ENCODE measurements at regions not wholly inside any gene's neighbourhood (a gene's known extent, or its start where the extent isn't known, plus 50 kb on each side); places are given as distances from the start of the nearest gene placed in this dataset.

DNA sequence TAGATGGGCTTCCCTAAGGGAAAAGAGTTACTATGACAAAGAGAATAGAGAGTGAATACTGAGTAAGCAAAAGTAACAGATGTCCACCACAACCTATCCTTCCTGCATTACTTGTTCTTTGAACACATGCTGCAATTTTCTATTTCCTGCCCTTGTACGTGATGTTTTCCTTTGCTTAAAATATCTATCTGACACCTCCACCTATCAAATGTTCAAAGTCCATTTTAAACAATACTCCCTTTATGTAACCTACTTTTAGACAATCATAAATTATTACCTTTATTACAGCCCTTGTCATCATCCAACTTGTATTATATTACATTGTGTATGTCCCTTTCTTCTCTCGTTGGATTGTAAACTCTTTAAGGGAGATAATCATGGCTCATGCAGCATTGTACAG, 147.2 kb upstream of the DYRK2 start:
- Histone ChIP-seq H2AK5ac (ENCODE audit: low read depth, low read length) (no peak overlapping the region), H3K27me3 (ENCODE audit: control insufficient read depth, insufficient read depth, low read length) (peaks cover 9% of the 10 kb centered on the region), H2BK15ac (ENCODE audit: low read depth, low read length) (no peak overlapping the region), H2AFZ (replicated peaks; ENCODE audit: low read length, poor library complexity) (no peak overlapping the region), H2BK120ac (ENCODE audit: low read depth, low read length) (no peak overlapping the region), H3K4ac (ENCODE audit: low read depth, low read length) (no peak overlapping the region), H3K27ac (ENCODE audit: insufficient read depth, low read length) (no peak overlapping the region), H2BK5ac (ENCODE audit: low read depth, low read length, poor library complexity, severe bottlenecking) (no peak overlapping the region), H3K79me1 (ENCODE audit: low read depth in 1 of 2, low read length in 2 of 2) (no peaks in the 10 kb centered on the region), H2BK20ac (ENCODE audit: low read depth, low read length) (no peak overlapping the region), H3K4me1 (ENCODE audit: control insufficient read depth, insufficient read depth, low read length) (no peaks in the 10 kb centered on the region), H3K23ac (ENCODE audit: low read depth, low read length) (no peak overlapping the region), H3K9me3 (ENCODE audit: control insufficient read depth, insufficient read depth, low read length) (no peaks in the 10 kb centered on the region), H4K20me1 (ENCODE audit: insufficient read depth, low read length) (no peaks in the 10 kb centered on the region), H3K36me3 (ENCODE audit: control insufficient read depth, insufficient read depth, low read length) (no peaks in the 10 kb centered on the region), H3K4me3 (ENCODE audit: insufficient read depth, low read depth, low read length) (no peak overlapping the region), H3K4me2 (ENCODE audit: low read depth, low read length) (no peak overlapping the region), H3K9me1 (ENCODE audit: insufficient read depth, low read length) (no peaks in the 10 kb centered on the region), H3K14ac (replicated peaks; ENCODE audit: low read depth, low read length) (no peak overlapping the region), H2AK9ac (replicated peaks; ENCODE audit: low read depth, low read length, poor library complexity) (no peak overlapping the region), H3K56ac (ENCODE audit: extremely low read depth, insufficient read depth, low read length) (no peak overlapping the region), H4K91ac (ENCODE audit: insufficient read depth, low read depth, low read length) (no peak overlapping the region), H4K5ac (ENCODE audit: low read depth, low read length) (no peak overlapping the region), H3K18ac (ENCODE audit: low read depth, low read length) (no peak overlapping the region), H3K9ac (ENCODE audit: low read depth, low read length) (no peak overlapping the region), H4K8ac (ENCODE audit: low read depth in 2 of 2, low read length in 2 of 2) (no peak overlapping the region)
- in situ Hi-C loops (cut with MboI; ENCODE audit: low sequenced_read_pairs) (no loop called here), dilution Hi-C loops (cut with HindIII; ENCODE audit: low sequenced_read_pairs, unreplicated experiment) (no loop called here), intact Hi-C loops (cut with micrococcal nuclease) (no loop called here)
- no peak for TF ChIP-seq RFX5 (IDR thresholded peaks at IDR 0.05; ENCODE audit: low read depth, low read length)
- TF ChIP-seq POLR2A (IDR thresholded peaks at IDR 0.05; ENCODE audit: low read depth, low read length) = no peak
- TF ChIP-seq RCOR1 (IDR thresholded peaks at IDR 0.05; ENCODE audit: insufficient replicate concordance, low read length) = no peak
- no peak for TF ChIP-seq ELK1 (IDR thresholded peaks at IDR 0.05; ENCODE audit: borderline replicate concordance, low read depth, low read length)
- TF ChIP-seq, protein P1, sequence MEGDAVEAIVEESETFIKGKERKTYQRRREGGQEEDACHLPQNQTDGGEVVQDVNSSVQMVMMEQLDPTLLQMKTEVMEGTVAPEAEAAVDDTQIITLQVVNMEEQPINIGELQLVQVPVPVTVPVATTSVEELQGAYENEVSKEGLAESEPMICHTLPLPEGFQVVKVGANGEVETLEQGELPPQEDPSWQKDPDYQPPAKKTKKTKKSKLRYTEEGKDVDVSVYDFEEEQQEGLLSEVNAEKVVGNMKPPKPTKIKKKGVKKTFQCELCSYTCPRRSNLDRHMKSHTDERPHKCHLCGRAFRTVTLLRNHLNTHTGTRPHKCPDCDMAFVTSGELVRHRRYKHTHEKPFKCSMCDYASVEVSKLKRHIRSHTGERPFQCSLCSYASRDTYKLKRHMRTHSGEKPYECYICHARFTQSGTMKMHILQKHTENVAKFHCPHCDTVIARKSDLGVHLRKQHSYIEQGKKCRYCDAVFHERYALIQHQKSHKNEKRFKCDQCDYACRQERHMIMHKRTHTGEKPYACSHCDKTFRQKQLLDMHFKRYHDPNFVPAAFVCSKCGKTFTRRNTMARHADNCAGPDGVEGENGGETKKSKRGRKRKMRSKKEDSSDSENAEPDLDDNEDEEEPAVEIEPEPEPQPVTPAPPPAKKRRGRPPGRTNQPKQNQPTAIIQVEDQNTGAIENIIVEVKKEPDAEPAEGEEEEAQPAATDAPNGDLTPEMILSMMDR (conservative IDR thresholded peaks at IDR 0.05; ENCODE audit: low read depth, low read length) = no peak
- no peak for TF ChIP-seq FOS (IDR thresholded peaks at IDR 0.05; ENCODE audit: low read depth, low read length)
- TF ChIP-seq CEBPB (IDR thresholded peaks at IDR 0.05; ENCODE audit: low read depth, low read length) = no peak
- TF ChIP-seq MXI1 (IDR thresholded peaks at IDR 0.05; ENCODE audit: borderline replicate concordance, low read depth, low read length) = no peak
- TF ChIP-seq NFE2L2 (IDR thresholded peaks at IDR 0.05; ENCODE audit: low read depth, low read length) = no peak
- no peak for TF ChIP-seq MAZ (IDR thresholded peaks at IDR 0.05; ENCODE audit: borderline replicate concordance, low read depth, low read length)
- no peak for TF ChIP-seq RAD21 (IDR thresholded peaks at IDR 0.05; ENCODE audit: low read length)
- TF ChIP-seq MAFK (IDR thresholded peaks at IDR 0.05; ENCODE audit: low read depth, low read length) = no peak
- no peak for TF ChIP-seq USF2 (IDR thresholded peaks at IDR 0.05; ENCODE audit: low read depth, low read length)
- TF ChIP-seq CHD1 (IDR thresholded peaks at IDR 0.05; ENCODE audit: low read depth, low read length) = no peak
- no peak for TF ChIP-seq SMC3 (IDR thresholded peaks at IDR 0.05; ENCODE audit: low read depth, low read length)
- WGBS, 2 experiments (ENCODE audit: extremely low coverage in 2 of 2, insufficient read length in 1 of 2) = no CpG with 5 or more reads among the region's 2 CpGs
- ChIA-PET CTCF (no interaction called here), POLR2A (ENCODE audit: unreplicated experiment) (no interaction called here)
- BruUV-seq (replicated peaks) = no TSS peak
- no peak for DNase-seq
- ATAC-seq (ENCODE audit: low read depth) = no peak
